NT2/D1 (cell line): ENCODE measurements at regions not wholly inside any gene's neighbourhood (a gene's known extent, or its start where the extent isn't known, plus 50 kb on each side); places are given as distances from the start of the nearest gene placed in this dataset.

Source experiments
- DNase-seq: peaks from one replicate; pipeline ENCODE4 v3.0.0-alpha.2; 2011; ENCODE audit warnings: low read depth, low spot score
- H3K27me3 ChIP-seq: 2 replicates; pipeline ENCODE4 v1.6.0; 2011; ENCODE audit warnings: mild to moderate bottlenecking; ENCODE audit not compliant: insufficient read length, insufficient read depth
- H3K36me3 ChIP-seq: 2 replicates; pipeline ENCODE4 v1.6.1; 2011; ENCODE audit warnings: mild to moderate bottlenecking, low read length, mixed read lengths; ENCODE audit not compliant: insufficient read depth, insufficient read length
- H3K4me1 ChIP-seq: 2 replicates; pipeline ENCODE4 v1.5.1; 2011; ENCODE audit not compliant: insufficient read depth, insufficient read length
- H3K4me3 ChIP-seq: 2 replicates; pipeline ENCODE4 v1.5.1; 2011; ENCODE audit warnings: low read depth; ENCODE audit not compliant: insufficient read length
- H3K9ac ChIP-seq: 2 replicates; pipeline ENCODE4 v1.6.0; 2011; ENCODE audit warnings: low read depth; ENCODE audit not compliant: insufficient read length
- H3K9me3 ChIP-seq: 2 replicates; pipeline ENCODE4 v1.5.1; 2011; ENCODE audit warnings: mild to moderate bottlenecking, low read length; ENCODE audit not compliant: insufficient read depth
- SUZ12 ChIP-seq: IDR thresholded peaks from 2 replicates; pipeline ENCODE4 v1.6.1; 2011; ENCODE audit not compliant: insufficient read length, insufficient read depth; ENCODE audit errors: extremely low read depth
- YY1 ChIP-seq: IDR thresholded peaks from 2 replicates; pipeline ENCODE4 v1.6.1; 2011; ENCODE audit not compliant: insufficient read length, insufficient read depth
- ZNF274 ChIP-seq: IDR thresholded peaks from 2 replicates; pipeline ENCODE4 v1.6.1; 2011; ENCODE audit warnings: mild to moderate bottlenecking, low read depth, low read length

GRCh38 chr5:162512935-162513565 is 445.5 kb downstream of the GABRG2 start:
- H3K27me3 ChIP-seq, result no peaks in the 10 kb centered on the region
- H3K36me3 ChIP-seq, result no peaks in the 10 kb centered on the region
- no peak overlapping the region for H3K4me3 ChIP-seq
- no peaks in the 10 kb centered on the region for H3K4me1 ChIP-seq
- TF ChIP-seq ZNF274, result no peak
- TF ChIP-seq YY1, result no peak
- TF ChIP-seq SUZ12, result no peak
- H3K9ac ChIP-seq, result no peak overlapping the region
- no peak for DNase-seq
- H3K9me3 ChIP-seq, result no peaks in the 10 kb centered on the region

- H3K4me3 ChIP-seq, result no peak overlapping the region
- H3K36me3 ChIP-seq, result no peaks in the 10 kb centered on the region
- H3K9ac ChIP-seq, result no peak overlapping the region
- TF ChIP-seq YY1, result no peak
- no peaks in the 10 kb centered on the region for H3K27me3 ChIP-seq
- no peaks in the 10 kb centered on the region for H3K9me3 ChIP-seq
- no peaks in the 10 kb centered on the region for H3K4me1 ChIP-seq
- DNase-seq, result no peak
Observed at GRCh38 chr5:162514116-162514515, 446.5 kb downstream of the GABRG2 start.

- no peak overlapping the region for H3K9ac ChIP-seq
- H3K4me3 ChIP-seq, result no peak overlapping the region
- H3K4me1 ChIP-seq, result no peaks in the 10 kb centered on the region
- DNase-seq, result no peak
- no peaks in the 10 kb centered on the region for H3K27me3 ChIP-seq
- TF ChIP-seq ZNF274 (no peak), SUZ12 (no peak), YY1 (no peak)
- no peaks in the 10 kb centered on the region for H3K9me3 ChIP-seq
- H3K36me3 ChIP-seq, result no peaks in the 10 kb centered on the region
Observed at GRCh38 chr5:162520878-162521277, 453.3 kb downstream of the GABRG2 start.

GRCh38 chr5:162529209-162529608 is 461.6 kb downstream of the GABRG2 start:
- H3K27me3 ChIP-seq, result no peaks in the 10 kb centered on the region
- TF ChIP-seq YY1 (no peak), SUZ12 (no peak), ZNF274 (no peak)
- no peak for DNase-seq
- no peaks in the 10 kb centered on the region for H3K36me3 ChIP-seq
- no peaks in the 10 kb centered on the region for H3K4me1 ChIP-seq
- H3K9ac ChIP-seq, result no peak overlapping the region
- no peaks in the 10 kb centered on the region for H3K9me3 ChIP-seq
- no peak overlapping the region for H3K4me3 ChIP-seq

- Histone ChIP-seq H3K36me3 (no peaks in the 10 kb centered on the region), H3K4me1 (no peaks in the 10 kb centered on the region), H3K9ac (no peak overlapping the region), H3K9me3 (no peaks in the 10 kb centered on the region), H3K4me3 (no peak overlapping the region), H3K27me3 (no peaks in the 10 kb centered on the region)
- no peak for DNase-seq
- TF ChIP-seq SUZ12 (no peak), ZNF274 (no peak), YY1 (no peak)
Observed at GRCh38 chr5:162529886-162530285, 462.3 kb downstream of the GABRG2 start.

- Histone ChIP-seq H3K36me3 (no peaks in the 10 kb centered on the region), H3K4me3 (no peak overlapping the region), H3K4me1 (no peaks in the 10 kb centered on the region), H3K27me3 (no peaks in the 10 kb centered on the region), H3K9me3 (no peaks in the 10 kb centered on the region), H3K9ac (no peak overlapping the region)
- DNase-seq, result no peak
- no peak for TF ChIP-seq ZNF274
- no peak for TF ChIP-seq YY1
- TF ChIP-seq SUZ12, result no peak
Observed at GRCh38 chr5:162543437-162543836, 475.9 kb downstream of the GABRG2 start.

GRCh38 chr5:162544905-162545304 is 477.3 kb downstream of the GABRG2 start:
- Histone ChIP-seq H3K4me1 (no peaks in the 10 kb centered on the region), H3K27me3 (no peaks in the 10 kb centered on the region), H3K9ac (no peak overlapping the region), H3K9me3 (no peaks in the 10 kb centered on the region), H3K4me3 (no peak overlapping the region), H3K36me3 (no peaks in the 10 kb centered on the region)
- no peak for DNase-seq
- no peak for TF ChIP-seq ZNF274
- TF ChIP-seq SUZ12, result no peak
- TF ChIP-seq YY1, result no peak

GRCh38 chr5:162550236-162550635 is 482.7 kb downstream of the GABRG2 start:
- no peaks in the 10 kb centered on the region for H3K27me3 ChIP-seq
- no peak for DNase-seq
- no peaks in the 10 kb centered on the region for H3K9me3 ChIP-seq
- H3K36me3 ChIP-seq, result no peaks in the 10 kb centered on the region
- TF ChIP-seq YY1 (no peak), SUZ12 (no peak), ZNF274 (no peak)
- H3K4me3 ChIP-seq, result no peak overlapping the region
- no peak overlapping the region for H3K9ac ChIP-seq
- H3K4me1 ChIP-seq, result no peaks in the 10 kb centered on the region
